Transverse colon (tissue), 4 donors: ENCODE measurements at regions not wholly inside any gene's neighbourhood (a gene's known extent, or its start where the extent isn't known, plus 50 kb on each side); places are given as distances from the start of the nearest gene placed in this dataset.

Source experiments
- DNase-seq: peaks from one replicate; pipeline ENCODE4 v3.0.0-alpha.2; 2019
- H3K27ac ChIP-seq, 4 donors: fragments of 200-600 bp; sonication (generic); 2 replicates each; pipeline ENCODE4 v1.5.1; 2016 to 2018; ENCODE audit warnings: inconsistent platforms in 4 of 4
- H3K27me3 ChIP-seq: fragments of 200-600 bp; sonication (generic); 2 replicates; pipeline ENCODE4 v1.5.1; 2017; ENCODE audit warnings: inconsistent platforms
- H3K36me3 ChIP-seq, 4 donors: fragments of 200-600 bp; sonication (generic); 2 replicates each; pipeline ENCODE4 v1.5.1; 2017 to 2019; ENCODE audit warnings: inconsistent platforms in 4 of 4
- H3K4me1 ChIP-seq, 4 donors: fragments of 200-600 bp; sonication (generic); 2 replicates each; pipeline ENCODE4 v1.5.1; 2017 to 2020; ENCODE audit warnings: inconsistent platforms in 4 of 4
- H3K4me3 ChIP-seq, 4 donors: fragments of 200-600 bp; sonication (generic); 1 replicate in 1 of 4; 2 replicates in 3 of 4; pipeline versions ENCODE4 v1.5.1 to v1.6.1; 2017 to 2019; ENCODE audit warnings: inconsistent platforms in 4 of 4
- H3K9me3 ChIP-seq, 2 donors: fragments of 200-600 bp; sonication (generic); 2 replicates each; pipeline ENCODE4 v1.5.1; 2017 to 2019; ENCODE audit warnings: inconsistent platforms in 2 of 2
- CTCF ChIP-seq, 5 experiments: fragments of 200-600 bp in 3 of 5; fragments of 450-650 bp in 2 of 5; sonication (generic) in 3 of 5; IDR thresholded peaks; 1 replicate in 2 of 5; 2 replicates in 3 of 5; pipeline ENCODE4 v1.5.1; 2016 to 2017; ENCODE audit warnings: antibody characterized with exemption in 5 of 5, inconsistent platforms in 3 of 5, mild to moderate bottlenecking in 2 of 5, moderate library complexity in 1 of 5
- EP300 ChIP-seq: sonication (generic); formaldehyde crosslinking; IDR thresholded peaks from one replicate; pipeline ENCODE4 v1.6.1; 2017; ENCODE audit warnings: antibody characterized with exemption, low read depth
- POLR2A ChIP-seq: fragments of 450-650 bp; IDR thresholded peaks from one replicate; pipeline ENCODE4 v1.6.1; 2016; ENCODE audit warnings: antibody characterized with exemption, mild to moderate bottlenecking, moderate library complexity
- POLR2AphosphoS5 ChIP-seq, 3 donors: sonication (generic); formaldehyde crosslinking; IDR thresholded peaks; one replicate each; pipeline ENCODE4 v1.6.1; 2016; ENCODE audit warnings: antibody characterized with exemption in 3 of 3
- WGBS, 2 donors: methylation state at CpG; one replicate each; pipeline ENCODE4 v1.1.5; 2018; ENCODE audit warnings: low coverage in 1 of 2; 5-methylcytosine and 5-hydroxymethylcytosine counted together
- in situ Hi-C, 4 donors: fragments of 200-750 bp; cut with MboI; loops; one replicate each; pipeline versions ENCODE4 v1.15.0 to v1.15.1; 2017; ENCODE audit warnings: low sequenced_read_pairs in 3 of 4, low pct_ligation_motif_present in 1 of 4, low pct_unique_long_range_greater_than_20kb in 1 of 4
- intact Hi-C: fragments of 100-400 bp; cut with DNase I; formaldehyde crosslinking; loops from one replicate; pipeline ENCODE4 v1.15.1; 2023; ENCODE audit warnings: low total_unique reads

- in situ Hi-C loops, result no loop called here
- Histone ChIP-seq H3K27ac (no peak overlapping the region), H3K9me3 (no peaks in the 10 kb centered on the region), H3K4me3 (no peak overlapping the region), H3K36me3 (no peaks in the 10 kb centered on the region), H3K4me1 (no peaks in the 10 kb centered on the region), H3K27me3 (no peaks in the 10 kb centered on the region)
- TF ChIP-seq CTCF (IDR thresholded peaks at IDR 0.05) (no peak), EP300 (no peak), POLR2AphosphoS5 (IDR thresholded peaks at IDR 0.05) (no peak), POLR2A (no peak)
- 67 to 80% methylated on average over 2 to 4 of the region's 4 CpGs for WGBS, 2 donors
- no peak for DNase-seq
- intact Hi-C loops, result no loop called here
Observed at GRCh38 chr4:177087060-177087459, 222.6 kb upstream of the NEIL3 start.

GRCh38 chr4:177087499-177087898 lies 222.2 kb upstream of the NEIL3 start:
- no peaks in the 10 kb centered on the region for H3K9me3 ChIP-seq
- H3K27me3 ChIP-seq, result no peaks in the 10 kb centered on the region
- TF ChIP-seq EP300, result no peak
- TF ChIP-seq POLR2AphosphoS5 (IDR thresholded peaks at IDR 0.05), result no peak
- TF ChIP-seq CTCF (IDR thresholded peaks at IDR 0.05), result no peak
- no peak for TF ChIP-seq POLR2A
- H3K4me3 ChIP-seq, result no peak overlapping the region
- no peaks in the 10 kb centered on the region for H3K4me1 ChIP-seq
- intact Hi-C loops, result no loop called here
- in situ Hi-C loops, result no loop called here
- no peak for DNase-seq
- no peaks in the 10 kb centered on the region for H3K36me3 ChIP-seq
- H3K27ac ChIP-seq, result no peak overlapping the region
- WGBS, 2 donors, result 63 to 67% methylated on average over 2 of the region's 2 CpGs

- no peaks in the 10 kb centered on the region for H3K27me3 ChIP-seq
- intact Hi-C loops, result no loop called here
- in situ Hi-C loops, result no loop called here
Observed at GRCh38 chr4:177091515-177091914, 218.2 kb upstream of the NEIL3 start.

GRCh38 chr4:177092807-177093206 lies 216.9 kb upstream of the NEIL3 start:
- WGBS, 2 donors, result 73 to 81% methylated on average over 2 of the region's 2 CpGs
- intact Hi-C loops, result no loop called here

More at GRCh38 chr4:177091515-177091914, 218.2 kb upstream of the NEIL3 start:
- no peaks in the 10 kb centered on the region for H3K36me3 ChIP-seq
- H3K27ac ChIP-seq, result no peak overlapping the region
- no peaks in the 10 kb centered on the region for H3K9me3 ChIP-seq
- DNase-seq, result no peak
- no peak overlapping the region for H3K4me3 ChIP-seq
- no peaks in the 10 kb centered on the region for H3K4me1 ChIP-seq
- TF ChIP-seq POLR2A (no peak), POLR2AphosphoS5 (IDR thresholded peaks at IDR 0.05) (no peak), CTCF (IDR thresholded peaks at IDR 0.05) (no peak), EP300 (no peak)

More at GRCh38 chr4:177092807-177093206, 216.9 kb upstream of the NEIL3 start:
- Histone ChIP-seq H3K4me1 (no peaks in the 10 kb centered on the region), H3K4me3 (no peak overlapping the region), H3K9me3 (no peaks in the 10 kb centered on the region), H3K36me3 (no peaks in the 10 kb centered on the region), H3K27ac (no peak overlapping the region), H3K27me3 (no peaks in the 10 kb centered on the region)
- in situ Hi-C loops, result no loop called here
- no peak for DNase-seq
- no peak for TF ChIP-seq CTCF (IDR thresholded peaks at IDR 0.05)
- no peak for TF ChIP-seq POLR2A
- TF ChIP-seq POLR2AphosphoS5 (IDR thresholded peaks at IDR 0.05), result no peak
- TF ChIP-seq EP300, result no peak
